NB4 (cell line): ENCODE measurements at regions not wholly inside any gene's neighbourhood (a gene's known extent, or its start where the extent isn't known, plus 50 kb on each side); places are given as distances from the start of the nearest gene placed in this dataset.

ENCODE experiments used
- DNase-seq: peaks from one replicate; pipeline ENCODE4 v3.0.0; 2010; ENCODE audit warnings: low read depth
- H3K4me3 ChIP-seq: one replicate; pipeline ENCODE4 v1.5.1; 2011; ENCODE audit warnings: mild to moderate bottlenecking, low read depth, low read length, moderate library complexity
- CTCF ChIP-seq: IDR thresholded peaks from one replicate; pipeline ENCODE4 v1.5.1; 2012; ENCODE audit warnings: low read depth, low read length
- MAX ChIP-seq: IDR thresholded peaks from 2 replicates; pipeline ENCODE4 v1.6.1; 2011; ENCODE audit warnings: low read depth, low read length
- MYC ChIP-seq: IDR thresholded peaks from 2 replicates; pipeline ENCODE4 v1.6.1; 2011; ENCODE audit warnings: low read depth, low read length
- POLR2A ChIP-seq: IDR thresholded peaks from 2 replicates; pipeline ENCODE4 v1.6.1; 2011; ENCODE audit warnings: mild to moderate bottlenecking; ENCODE audit not compliant: insufficient read length; ENCODE audit errors: extremely low read depth

- DNase-seq: no peak
- TF ChIP-seq MAX: no peak
- no peak overlapping the region for H3K4me3 ChIP-seq
These were observed 196.7 kb downstream of the ZNF330 start for GRCh38 chr4:141417387-141417786.

- TF ChIP-seq MAX: no peak
- TF ChIP-seq CTCF: no peak
- no peak for TF ChIP-seq POLR2A
- no peak for TF ChIP-seq MYC
- no peak for DNase-seq
- H3K4me3 ChIP-seq: no peak overlapping the region
These were observed 204.4 kb downstream of the ZNF330 start for GRCh38 chr4:141425124-141425523.

DNA sequence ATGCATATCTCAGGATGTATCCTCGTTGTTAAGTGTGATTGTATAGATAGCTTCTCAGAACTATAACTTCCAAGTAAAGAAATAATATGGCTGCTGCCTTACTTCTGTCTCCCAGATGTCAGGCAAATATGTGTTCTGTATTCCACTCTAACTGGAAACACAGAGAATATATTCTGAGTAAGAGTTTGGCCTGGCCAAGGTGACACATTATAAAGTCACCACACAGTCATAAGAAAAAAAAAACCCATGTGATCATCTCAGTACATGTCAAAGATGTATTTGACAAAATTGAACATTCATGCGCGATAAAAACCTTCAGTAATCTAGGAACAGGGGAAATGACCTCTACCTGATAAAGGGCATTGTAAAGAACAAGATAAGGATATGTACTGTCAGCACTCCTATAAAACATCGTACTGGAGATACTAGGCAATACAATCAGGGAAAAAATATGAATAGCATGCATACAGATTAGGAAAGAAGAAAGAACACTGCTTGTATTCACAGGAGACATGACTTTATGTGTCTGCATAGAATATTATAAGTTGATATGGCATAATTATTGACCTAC is 207.1 kb downstream of the ZNF330 start:
- H3K4me3 ChIP-seq: no peak overlapping the region
- no peak for TF ChIP-seq POLR2A
- TF ChIP-seq MYC: no peak
- TF ChIP-seq CTCF: no peak
- TF ChIP-seq MAX: no peak
- DNase-seq: no peak

DNA sequence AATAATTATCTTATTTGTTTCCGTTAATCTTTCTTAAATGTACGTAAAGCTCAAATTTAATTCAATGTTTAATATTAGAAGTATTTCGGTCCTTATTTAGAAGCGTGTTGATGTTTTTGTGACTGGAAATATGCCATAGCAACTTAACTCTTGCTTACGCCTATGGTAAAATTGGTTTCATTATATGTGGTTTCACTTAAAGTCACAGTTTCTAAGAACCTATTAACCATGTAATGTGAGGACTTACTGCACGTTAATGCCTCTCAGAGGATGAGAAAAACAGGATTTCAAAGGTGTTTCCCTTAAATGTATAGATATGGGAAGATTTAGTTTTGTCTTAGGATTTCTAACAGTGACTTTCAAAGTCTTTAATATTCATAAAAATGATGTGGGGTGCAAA is 206.4 kb upstream of the IL15 start:
- no peak overlapping the region for H3K4me3 ChIP-seq
- DNase-seq: no peak
- TF ChIP-seq MYC (no peak), CTCF (no peak), MAX (no peak), POLR2A (no peak)

GRCh38 chr4:141430686-141431085 is 205.7 kb upstream of the IL15 start:
- DNase-seq: no peak
- TF ChIP-seq CTCF: no peak
- no peak for TF ChIP-seq MYC
- TF ChIP-seq MAX: no peak
- no peak for TF ChIP-seq POLR2A
- H3K4me3 ChIP-seq: no peak overlapping the region

DNA sequence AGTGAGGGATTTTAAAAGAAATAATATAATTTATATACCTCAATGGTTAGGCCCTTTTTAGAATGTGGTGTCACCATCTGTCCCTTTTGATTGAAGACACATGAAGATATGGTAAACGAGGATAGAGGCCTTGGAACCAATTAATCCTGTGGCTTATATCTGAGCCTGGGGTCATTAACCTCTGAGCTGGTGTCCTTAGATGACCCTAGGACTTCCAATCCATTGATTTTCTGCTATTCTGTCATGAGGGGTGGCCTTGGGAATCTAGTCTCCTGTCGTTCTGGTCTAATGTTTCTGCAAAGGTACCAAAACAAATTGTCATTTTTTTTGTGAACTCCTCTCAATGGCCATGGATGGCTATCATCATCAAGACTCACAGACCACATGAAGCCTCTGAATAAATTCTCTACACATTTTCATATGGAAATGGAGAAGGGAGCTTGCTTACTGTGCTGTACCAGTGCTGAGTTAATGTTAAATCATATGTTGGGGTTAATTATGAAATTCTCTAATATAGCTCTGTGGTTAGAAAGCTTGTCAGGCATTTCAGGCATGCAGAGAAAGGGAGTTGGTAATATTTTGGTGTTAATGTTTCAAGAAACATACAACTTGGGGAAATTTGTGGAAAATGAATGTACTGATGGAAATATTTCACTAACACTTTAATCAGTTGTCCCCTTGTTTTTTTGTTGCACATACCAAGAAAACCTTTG is 204.2 kb upstream of the IL15 start:
- TF ChIP-seq POLR2A: no peak
- TF ChIP-seq MAX: no peak
- no peak for TF ChIP-seq MYC
- TF ChIP-seq CTCF: no peak
- DNase-seq: no peak
- H3K4me3 ChIP-seq: no peak overlapping the region
